Body of pancreas (tissue), 4 donors: ENCODE measurements at regions not wholly inside any gene's neighbourhood (a gene's known extent, or its start where the extent isn't known, plus 50 kb on each side); places are given as distances from the start of the nearest gene placed in this dataset.

ENCODE experiments used
- CTCF ChIP-seq, 7 experiments: fragments of 450-650 bp in 4 of 7; fragments of 200-600 bp in 3 of 7; sonication (generic) in 3 of 7; IDR thresholded peaks; one replicate each; pipeline ENCODE4 v1.5.1; 2016 to 2019; ENCODE audit warnings: antibody characterized with exemption in 7 of 7
- POLR2A ChIP-seq, 3 donors: fragments of 450-650 bp; IDR thresholded peaks; one replicate each; pipeline ENCODE4 v1.6.1; 2016; ENCODE audit warnings: antibody characterized with exemption in 3 of 3, mild to moderate bottlenecking in 2 of 3

GRCh38 chr4:189548484-189549125 is 392.1 kb upstream of the FRG1 start:
- TF ChIP-seq CTCF (IDR thresholded peaks at IDR 0.05) (no peak), POLR2A (IDR thresholded peaks at IDR 0.05) (no peak)
